NAMALWA (cell line): ENCODE measurements at regions not wholly inside any gene's neighbourhood (a gene's known extent, or its start where the extent isn't known, plus 50 kb on each side); places are given as distances from the start of the nearest gene placed in this dataset.
"Not testable (repeated sequence)": the region's sequence is repeated elsewhere in the genome, so short reads cannot be mapped to it uniquely, and the experiment has no call there.

Experiments
- DNase-seq: peaks from one replicate; pipeline ENCODE4 v3.0.0-alpha.2; 2015; ENCODE audit warnings: low spot score

DNA sequence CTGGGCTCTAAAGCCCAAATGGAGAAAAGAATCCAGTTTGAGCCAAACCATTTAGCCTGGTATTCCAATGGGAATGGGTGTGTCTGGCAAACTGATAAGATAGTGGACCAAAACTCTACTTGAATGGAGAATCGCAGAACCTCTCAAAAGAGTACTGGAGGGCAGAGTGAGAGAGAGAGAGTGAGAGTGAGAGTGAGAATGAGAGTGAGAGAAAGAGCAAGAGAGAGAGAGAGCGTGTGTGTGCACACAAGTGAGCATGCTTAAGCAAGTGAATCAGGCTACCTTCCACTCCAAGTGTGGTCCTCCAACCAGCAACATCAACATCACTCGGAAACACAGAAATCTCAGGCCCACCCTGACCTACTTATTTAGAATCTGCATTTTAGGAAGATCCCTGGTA, 58.8 kb downstream of the UQCRFS1 start:
- DNase-seq = no peak

DNA sequence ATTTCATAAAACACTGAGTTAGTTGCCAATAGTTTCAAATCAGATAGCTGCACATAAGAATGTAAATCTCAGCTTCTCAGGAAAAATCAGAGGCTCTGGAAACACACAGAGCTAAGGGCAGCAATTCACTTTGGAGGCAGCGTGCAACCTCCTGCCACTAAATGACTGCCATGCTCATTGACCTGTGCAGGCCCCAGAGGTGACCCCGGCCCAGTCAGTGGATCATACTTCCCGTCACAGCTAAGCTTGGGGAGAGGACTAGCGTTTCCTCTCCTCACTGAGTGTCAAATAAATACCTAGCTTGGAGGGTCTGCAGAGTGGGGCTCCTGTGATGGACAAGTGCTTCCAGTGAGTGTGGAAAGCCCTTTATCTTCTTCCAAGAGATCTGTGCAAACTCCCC, 67.2 kb downstream of the UQCRFS1 start:
- DNase-seq = no peak

DNA sequence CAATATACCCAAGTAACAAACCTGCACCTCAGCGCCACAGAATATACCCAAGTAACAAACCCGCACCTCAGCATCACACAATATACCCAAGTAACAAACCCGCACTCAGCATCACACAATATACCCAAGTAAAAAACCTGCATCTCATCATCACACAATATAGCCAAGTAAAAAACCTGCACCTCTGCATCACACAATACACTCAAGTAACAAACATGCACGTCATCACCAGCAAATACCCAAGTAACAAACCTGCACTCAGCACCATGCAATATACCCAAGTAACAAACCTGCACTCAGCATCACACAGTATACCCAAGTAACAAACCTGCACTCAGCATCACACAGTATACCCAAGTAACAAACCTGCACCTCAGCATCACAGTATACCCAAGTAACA, 69.8 kb downstream of the UQCRFS1 start:
- no peak for DNase-seq

- no peak for DNase-seq
These were observed 73.7 kb downstream of the UQCRFS1 start for GRCh38 chr19:29139227-29139626.

- DNase-seq = not testable (repeated sequence)
These were observed 74.7 kb downstream of the UQCRFS1 start for GRCh38 chr19:29138206-29138605.

DNA sequence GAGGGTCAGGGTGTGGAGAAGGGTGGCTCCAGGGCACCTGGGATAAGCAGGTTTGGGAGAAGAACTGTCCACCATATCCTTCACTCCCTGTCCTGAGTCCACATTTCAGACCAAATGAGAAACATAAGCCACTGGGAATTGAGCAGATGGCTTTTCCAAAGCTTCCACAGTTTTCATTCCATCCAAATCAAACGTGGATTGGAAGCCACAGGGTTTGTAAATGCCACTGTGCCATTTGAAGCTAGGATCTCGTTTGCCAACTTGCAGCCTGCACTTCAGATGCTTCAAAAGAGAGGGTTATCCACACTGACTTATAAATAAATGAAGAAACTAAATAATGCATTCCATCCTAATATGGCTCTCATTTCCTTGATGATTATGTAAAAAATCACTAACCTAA, 81.5 kb downstream of the UQCRFS1 start:
- no peak for DNase-seq

DNA sequence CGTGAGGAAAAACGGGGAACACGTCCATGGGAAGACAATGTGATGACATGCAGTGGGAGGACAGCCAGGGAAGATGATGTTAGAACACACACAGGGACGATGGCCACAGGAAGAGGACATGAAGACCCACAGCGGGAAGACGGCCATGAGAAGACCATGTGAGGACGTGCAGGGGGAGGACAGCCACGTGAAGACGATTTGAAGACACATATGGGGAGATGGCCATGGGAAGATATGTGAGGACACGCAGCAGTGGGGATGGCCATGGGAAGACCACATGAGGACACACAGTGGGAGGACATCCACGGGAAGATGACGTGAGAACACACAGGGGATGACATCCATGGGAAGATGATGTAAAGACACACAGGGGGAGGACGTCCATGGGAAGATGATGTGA, 83.8 kb downstream of the UQCRFS1 start:
- no peak for DNase-seq

DNA sequence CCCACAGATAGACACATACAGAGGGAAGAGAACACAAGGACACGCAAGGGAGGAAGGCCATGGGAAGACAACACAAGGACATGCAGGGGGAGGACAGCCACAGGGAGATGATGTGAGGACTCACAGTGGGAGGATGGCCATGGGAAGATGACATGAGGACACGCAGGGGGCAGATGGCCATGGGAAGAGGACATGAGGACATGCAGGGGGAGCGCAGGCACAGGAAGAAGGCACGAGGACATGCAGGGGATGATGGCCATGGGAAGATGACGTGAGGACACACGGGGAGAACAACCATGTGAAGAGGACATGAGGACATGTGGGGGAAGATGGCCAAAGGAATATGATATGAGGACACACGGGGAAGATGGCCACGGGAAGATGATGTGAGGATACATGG, 84.7 kb downstream of the UQCRFS1 start:
- DNase-seq = no peak

- no peak for DNase-seq
These were observed 90.8 kb downstream of the UQCRFS1 start for GRCh38 chr19:29122185-29122584.

DNA sequence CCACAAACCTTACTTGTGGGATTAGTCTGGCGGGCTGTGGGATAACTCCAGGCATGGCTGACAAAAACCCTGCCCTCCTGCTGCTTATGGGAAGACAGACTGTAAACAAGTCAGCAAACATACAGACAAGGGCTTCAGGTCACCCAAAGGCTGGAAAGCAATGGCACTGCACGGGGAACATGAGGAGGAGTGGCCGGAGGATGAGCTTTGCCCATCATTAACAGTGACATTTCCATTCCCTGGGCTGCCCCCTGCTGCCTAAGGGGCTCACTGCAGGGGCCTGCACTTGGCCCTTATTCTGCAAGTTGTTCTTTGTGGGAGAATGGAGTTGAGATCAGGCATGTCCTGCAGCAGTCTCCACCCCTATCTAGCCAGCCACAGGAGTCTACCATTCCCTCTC, 91.3 kb downstream of the UQCRFS1 start:
- DNase-seq = peak; percentile 23

DNA sequence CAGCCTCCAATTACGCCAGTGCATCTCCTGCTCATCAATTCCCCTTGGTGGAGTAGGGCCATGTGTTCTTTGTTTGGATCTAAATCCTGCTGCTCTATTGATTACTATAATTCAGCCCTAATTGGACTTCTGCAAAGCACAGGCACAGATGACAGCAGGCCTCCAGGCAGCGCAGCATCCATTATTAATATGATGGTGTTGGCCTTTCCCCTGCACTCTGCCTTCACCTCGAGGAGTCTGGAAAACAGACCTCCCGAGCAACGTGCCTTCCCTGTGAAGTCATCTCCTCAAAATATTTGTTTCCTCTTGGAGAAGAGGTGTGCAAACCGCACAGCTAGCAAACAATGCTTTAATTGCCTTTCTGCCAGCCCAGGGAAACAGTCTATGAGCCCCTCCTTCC, 92.5 kb downstream of the UQCRFS1 start:
- DNase-seq = no peak

GRCh38 chr19:29119590-29119989, 93.4 kb downstream of the UQCRFS1 start:
- no peak for DNase-seq

DNA sequence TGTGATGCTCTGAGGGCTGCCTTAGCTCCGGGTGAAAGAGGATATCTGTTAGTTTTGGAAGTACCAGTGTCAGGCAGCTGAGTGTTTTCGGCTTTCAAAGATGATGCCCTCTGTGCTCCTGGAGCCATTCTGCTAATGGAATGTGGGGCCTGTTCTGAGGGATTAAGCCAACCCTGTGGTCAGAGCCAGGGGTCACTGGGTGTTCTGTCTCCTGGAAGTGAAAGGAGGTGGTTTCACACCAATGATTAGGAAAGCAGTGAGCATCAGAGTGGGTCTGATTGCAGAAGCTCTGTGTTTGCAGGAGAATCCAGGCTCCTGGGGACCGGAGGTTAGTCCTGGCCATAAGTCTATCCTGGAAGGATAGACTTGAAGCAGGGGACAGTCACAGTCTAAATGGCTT, 94.6 kb downstream of the UQCRFS1 start:
- no peak for DNase-seq

DNA sequence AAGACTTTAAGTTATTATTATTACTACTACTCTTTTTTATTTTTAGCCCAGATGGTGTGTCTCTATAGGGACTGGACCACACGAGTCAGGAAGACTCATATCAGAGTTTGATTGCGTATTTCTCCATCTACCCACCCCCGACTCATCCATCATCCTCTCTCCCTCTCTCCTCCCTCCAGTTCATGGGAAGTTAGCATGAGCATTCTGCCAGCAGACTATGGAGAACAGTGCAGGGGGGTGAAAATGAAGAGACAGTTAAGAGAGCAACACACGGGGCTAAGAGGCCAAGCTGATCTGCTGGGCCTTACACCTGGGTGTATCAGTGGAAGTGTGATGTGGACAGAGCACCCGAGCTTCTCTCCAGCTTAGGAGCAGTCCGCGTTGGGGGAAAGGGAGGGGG, 95.0 kb downstream of the UQCRFS1 start:
- no peak for DNase-seq

DNA sequence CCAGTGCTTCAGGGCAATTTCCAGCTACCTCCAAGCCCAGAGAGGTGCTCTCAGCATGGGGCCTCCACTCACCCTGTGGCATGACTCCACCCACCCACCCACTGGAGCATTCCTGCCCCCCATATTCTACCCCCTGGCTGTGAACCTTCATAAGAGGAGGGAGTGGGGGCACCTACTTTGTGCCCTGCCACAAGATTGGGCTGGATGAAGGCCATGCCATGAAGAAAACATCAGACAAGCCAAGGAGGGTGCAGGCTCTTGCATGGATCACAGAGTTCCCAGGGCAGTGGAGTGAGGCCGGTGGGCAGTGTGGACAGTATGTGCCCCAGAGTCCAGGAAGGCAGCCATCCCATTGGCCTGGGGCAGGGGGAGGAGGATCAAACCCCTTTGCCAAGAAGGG, 97.8 kb downstream of the UQCRFS1 start:
- DNase-seq = no peak

GRCh38 chr19:29113838-29114237, 99.1 kb downstream of the UQCRFS1 start:
- no peak for DNase-seq

GRCh38 chr19:29111576-29111975, 101.4 kb downstream of the UQCRFS1 start:
- DNase-seq = no peak

- DNase-seq = no peak
These were observed 105.1 kb downstream of the UQCRFS1 start for GRCh38 chr19:29107831-29108230.

DNA sequence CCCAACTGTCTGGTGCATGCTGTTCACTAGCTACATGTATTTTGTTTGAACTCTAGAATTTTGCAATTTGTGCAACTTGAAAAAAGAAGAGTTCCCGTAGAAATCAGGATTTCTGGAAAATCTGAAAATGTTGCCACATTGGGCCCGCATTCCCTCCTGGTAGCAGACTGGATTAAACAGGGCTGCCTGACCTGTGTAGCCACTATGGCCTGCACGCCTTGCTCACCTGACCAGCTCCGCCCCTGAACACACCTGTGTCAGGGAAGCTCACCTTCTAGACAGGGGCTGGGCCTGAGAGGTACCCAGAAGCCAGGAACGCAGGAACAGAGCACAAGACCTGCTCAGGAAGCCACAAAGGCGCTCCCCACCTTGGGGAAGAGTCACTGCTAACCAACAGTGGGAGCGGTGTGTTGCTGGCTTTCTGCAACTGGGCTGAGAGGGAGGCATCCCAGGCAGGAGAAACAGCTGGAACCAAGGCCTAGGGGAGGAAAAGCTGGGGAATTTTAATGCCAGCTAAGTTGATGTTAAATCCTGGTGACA, 106.5 kb downstream of the UQCRFS1 start:
- DNase-seq = no peak

- no peak for DNase-seq
These were observed 107.2 kb downstream of the UQCRFS1 start for GRCh38 chr19:29105629-29106292.

DNA sequence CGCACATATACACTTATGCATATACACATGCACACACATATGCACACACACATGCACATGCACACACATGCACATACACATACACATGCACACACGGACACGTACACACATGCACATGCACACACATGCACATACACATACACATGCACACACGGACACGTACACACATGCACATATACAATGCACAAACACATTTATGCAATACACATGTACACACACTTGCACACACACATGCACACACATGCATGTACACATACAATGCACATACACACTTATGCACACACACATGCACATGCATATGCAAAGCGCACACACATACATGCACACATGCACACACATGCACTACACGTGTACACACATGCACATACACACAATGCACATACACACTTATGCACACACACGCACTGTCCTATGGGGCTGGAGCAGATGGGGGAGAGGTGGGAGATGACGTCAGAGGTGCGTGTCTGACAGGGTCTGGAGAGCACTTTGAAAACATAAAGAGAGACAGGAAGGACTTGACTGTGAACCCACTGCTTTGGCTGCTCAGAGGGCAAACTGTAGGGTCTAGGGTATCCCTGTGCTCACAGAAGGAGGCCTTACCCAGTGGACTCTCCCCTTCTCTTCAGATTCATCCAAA, 108.2 kb downstream of the UQCRFS1 start:
- no peak for DNase-seq

GRCh38 chr19:29098863-29099481, 114.0 kb downstream of the UQCRFS1 start:
- DNase-seq = no peak

GRCh38 chr19:29098091-29098490, 114.9 kb downstream of the UQCRFS1 start:
- DNase-seq = no peak
